SH-SY5Y (cell line): ENCODE measurements at regions not wholly inside any gene's neighbourhood (a gene's known extent, or its start where the extent isn't known, plus 50 kb on each side); places are given as distances from the start of the nearest gene placed in this dataset.

ENCODE experiments used
- GATA2 ChIP-seq: IDR thresholded peaks from 2 replicates; pipeline ENCODE4 v1.6.1; 2011; ENCODE audit warnings: mild to moderate bottlenecking, low read depth, low read length
- GATA3 ChIP-seq: IDR thresholded peaks from 2 replicates; pipeline ENCODE4 v1.6.1; 2011; ENCODE audit warnings: low read depth, mild to moderate bottlenecking, low read length, moderate library complexity

- TF ChIP-seq GATA2 (no peak), GATA3 (no peak)
Observed at GRCh38 chr1:200238311-200238710, 171.5 kb downstream of the ZNF281 start.

- no peak for TF ChIP-seq GATA2
- no peak for TF ChIP-seq GATA3
Observed at GRCh38 chr1:200237066-200237465, 172.8 kb downstream of the ZNF281 start.

GRCh38 chr1:200234938-200235337 lies 174.9 kb downstream of the ZNF281 start:
- TF ChIP-seq GATA3 (no peak), GATA2 (no peak)

- TF ChIP-seq GATA3, result no peak
- TF ChIP-seq GATA2, result no peak
Observed at GRCh38 chr1:200233393-200233792, 176.4 kb downstream of the ZNF281 start.

GRCh38 chr1:200231787-200232231 lies 178.0 kb downstream of the ZNF281 start:
- TF ChIP-seq GATA2 (no peak), GATA3 (no peak)

- TF ChIP-seq GATA3 (no peak), GATA2 (no peak)
Observed at GRCh38 chr1:200230671-200231070, 179.2 kb downstream of the ZNF281 start.

- TF ChIP-seq GATA2, result no peak
- TF ChIP-seq GATA3, result no peak
Observed at GRCh38 chr1:200228486-200228885, 181.3 kb downstream of the ZNF281 start.

- TF ChIP-seq GATA2 (no peak), GATA3 (no peak)
Observed at GRCh38 chr1:200228081-200228480, 181.8 kb downstream of the ZNF281 start.
